ENCODE measurements at regions not wholly inside any gene's neighbourhood (a gene's known extent, or its start where the extent isn't known, plus 50 kb on each side); places are given as distances from the start of the nearest gene placed in this dataset.

GRCh38 chr14:61213191-61213621 is 67.9 kb downstream of the TMEM30B start:
- TF ChIP-seq, protein P1, sequence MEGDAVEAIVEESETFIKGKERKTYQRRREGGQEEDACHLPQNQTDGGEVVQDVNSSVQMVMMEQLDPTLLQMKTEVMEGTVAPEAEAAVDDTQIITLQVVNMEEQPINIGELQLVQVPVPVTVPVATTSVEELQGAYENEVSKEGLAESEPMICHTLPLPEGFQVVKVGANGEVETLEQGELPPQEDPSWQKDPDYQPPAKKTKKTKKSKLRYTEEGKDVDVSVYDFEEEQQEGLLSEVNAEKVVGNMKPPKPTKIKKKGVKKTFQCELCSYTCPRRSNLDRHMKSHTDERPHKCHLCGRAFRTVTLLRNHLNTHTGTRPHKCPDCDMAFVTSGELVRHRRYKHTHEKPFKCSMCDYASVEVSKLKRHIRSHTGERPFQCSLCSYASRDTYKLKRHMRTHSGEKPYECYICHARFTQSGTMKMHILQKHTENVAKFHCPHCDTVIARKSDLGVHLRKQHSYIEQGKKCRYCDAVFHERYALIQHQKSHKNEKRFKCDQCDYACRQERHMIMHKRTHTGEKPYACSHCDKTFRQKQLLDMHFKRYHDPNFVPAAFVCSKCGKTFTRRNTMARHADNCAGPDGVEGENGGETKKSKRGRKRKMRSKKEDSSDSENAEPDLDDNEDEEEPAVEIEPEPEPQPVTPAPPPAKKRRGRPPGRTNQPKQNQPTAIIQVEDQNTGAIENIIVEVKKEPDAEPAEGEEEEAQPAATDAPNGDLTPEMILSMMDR (conservative IDR thresholded peaks at IDR 0.05) = no peak
- DNase-seq = no peak
- H3K9me3 ChIP-seq (ENCODE audit: control insufficient read depth, low read length) = no peaks in the 10 kb centered on the region
- H3K27ac Mint-ChIP-seq = no peak overlapping the region
- H3K9me3 Mint-ChIP-seq = no peaks in the 10 kb centered on the region
- peaks cover 10% of the 10 kb centered on the region for H3K4me1 Mint-ChIP-seq
- peaks cover 2% of the 10 kb centered on the region for H3K27me3 Mint-ChIP-seq (ENCODE audit: insufficient read depth)
- H3K4me3 ChIP-seq (ENCODE audit: low read length) = no peak overlapping the region
- H3K36me3 ChIP-seq (ENCODE audit: control insufficient read depth, insufficient read depth, low read length) = no peaks in the 10 kb centered on the region
- H3K36me3 Mint-ChIP-seq (ENCODE audit: low read depth) = no peaks in the 10 kb centered on the region
- H3K4me3 Mint-ChIP-seq = no peak overlapping the region
- WGBS, 2 experiments (ENCODE audit: insufficient coverage in 1 of 2, insufficient read length in 1 of 2) = 89% methylated on average over 3 of the region's 3 CpGs
- H3K4me1 ChIP-seq (ENCODE audit: control insufficient read depth, insufficient read depth, low read length) = no peaks in the 10 kb centered on the region
- no peak overlapping the region for H3K9ac ChIP-seq (ENCODE audit: extremely low read depth, low read length, poor library complexity, severe bottlenecking)
- H3K27me3 ChIP-seq (ENCODE audit: control insufficient read depth, insufficient read depth, low read length, poor library complexity, severe bottlenecking) = no peaks in the 10 kb centered on the region
- no peak overlapping the region for H3K27ac ChIP-seq (ENCODE audit: low read depth, low read length)

GRCh38 chr14:61212546-61212945 is 68.6 kb downstream of the TMEM30B start:
- no peaks in the 10 kb centered on the region for H3K9me3 Mint-ChIP-seq
- H3K9me3 ChIP-seq (ENCODE audit: control insufficient read depth, low read length) = no peaks in the 10 kb centered on the region
- no peaks in the 10 kb centered on the region for H3K4me1 ChIP-seq (ENCODE audit: control insufficient read depth, insufficient read depth, low read length)
- DNase-seq = no peak
- H3K27ac ChIP-seq (ENCODE audit: low read depth, low read length) = no peak overlapping the region
- peaks cover 2% of the 10 kb centered on the region for H3K27me3 Mint-ChIP-seq (ENCODE audit: insufficient read depth)
- H3K27ac Mint-ChIP-seq = no peak overlapping the region
- no peak overlapping the region for H3K9ac ChIP-seq (ENCODE audit: extremely low read depth, low read length, poor library complexity, severe bottlenecking)
- no peak overlapping the region for H3K4me3 ChIP-seq (ENCODE audit: low read length)
- TF ChIP-seq, protein P1 (conservative IDR thresholded peaks at IDR 0.05) = no peak
- WGBS, 2 experiments (ENCODE audit: insufficient coverage in 1 of 2, insufficient read length in 1 of 2) = 83% methylated on average over 1 of the region's 1 CpG; no CpG with 5 or more reads in 1 of the 2 experiments
- H3K36me3 ChIP-seq (ENCODE audit: control insufficient read depth, insufficient read depth, low read length) = no peaks in the 10 kb centered on the region
- H3K27me3 ChIP-seq (ENCODE audit: control insufficient read depth, insufficient read depth, low read length, poor library complexity, severe bottlenecking) = no peaks in the 10 kb centered on the region
- no peak overlapping the region for H3K4me3 Mint-ChIP-seq
- H3K36me3 Mint-ChIP-seq (ENCODE audit: low read depth) = no peaks in the 10 kb centered on the region
- peaks cover 3% of the 10 kb centered on the region for H3K4me1 Mint-ChIP-seq

- TF ChIP-seq, protein P1 (conservative IDR thresholded peaks at IDR 0.05) = no peak
- H3K4me1 ChIP-seq (ENCODE audit: control insufficient read depth, insufficient read depth, low read length) = no peaks in the 10 kb centered on the region
- WGBS, 2 experiments (ENCODE audit: insufficient coverage in 1 of 2, insufficient read length in 1 of 2) = 87 to 91% methylated on average over 6 to 9 of the region's 9 CpGs
- no peak overlapping the region for H3K9ac ChIP-seq (ENCODE audit: extremely low read depth, low read length, poor library complexity, severe bottlenecking)
- H3K4me1 Mint-ChIP-seq = peaks cover 2% of the 10 kb centered on the region
- no peak overlapping the region for H3K27ac ChIP-seq (ENCODE audit: low read depth, low read length)
- no peak for DNase-seq
- no peaks in the 10 kb centered on the region for H3K9me3 ChIP-seq (ENCODE audit: control insufficient read depth, low read length)
- H3K27ac Mint-ChIP-seq = no peak overlapping the region
- H3K4me3 Mint-ChIP-seq = no peak overlapping the region
- no peaks in the 10 kb centered on the region for H3K36me3 ChIP-seq (ENCODE audit: control insufficient read depth, insufficient read depth, low read length)
- peaks cover 2% of the 10 kb centered on the region for H3K27me3 Mint-ChIP-seq (ENCODE audit: insufficient read depth)
- H3K9me3 Mint-ChIP-seq = no peaks in the 10 kb centered on the region
- H3K36me3 Mint-ChIP-seq (ENCODE audit: low read depth) = no peaks in the 10 kb centered on the region
- no peaks in the 10 kb centered on the region for H3K27me3 ChIP-seq (ENCODE audit: control insufficient read depth, insufficient read depth, low read length, poor library complexity, severe bottlenecking)
- no peak overlapping the region for H3K4me3 ChIP-seq (ENCODE audit: low read length)
Observed at GRCh38 chr14:61211476-61212255, 69.5 kb downstream of the TMEM30B start.
